ENCODE measurements at regions not wholly inside any gene's neighbourhood (a gene's known extent, or its start where the extent isn't known, plus 50 kb on each side); places are given as distances from the start of the nearest gene placed in this dataset.

- H3K27ac Mint-ChIP-seq: no peak overlapping the region
- DNase-seq (no peak), ATAC-seq (no peak)
- CTCF ChIA-PET: no interaction called here
- H3K9me3 Mint-ChIP-seq: no peaks in the 10 kb centered on the region
- POLR2A ChIA-PET: no interaction called here
- no peak for TF ChIP-seq CTCF (IDR thresholded peaks at IDR 0.05)
- no peaks in the 10 kb centered on the region for H3K36me3 Mint-ChIP-seq (ENCODE audit: low read depth)
- H3K4me3 Mint-ChIP-seq: no peak overlapping the region
- peaks cover 11% of the 10 kb centered on the region for H3K27me3 Mint-ChIP-seq
- intact Hi-C loops (cut with micrococcal nuclease): no loop called here
- no peaks in the 10 kb centered on the region for H3K4me1 Mint-ChIP-seq (ENCODE audit: low read depth)
Observed at GRCh38 chr17:79137789-79138165, 63.2 kb downstream of the ENGASE start.

GRCh38 chr17:79137015-79137788 lies 62.6 kb downstream of the ENGASE start:
- Mint-ChIP-seq H3K27me3 (peaks cover 11% of the 10 kb centered on the region), H3K9me3 (no peaks in the 10 kb centered on the region), H3K27ac (no peak overlapping the region), H3K36me3 (ENCODE audit: low read depth) (no peaks in the 10 kb centered on the region), H3K4me3 (no peak overlapping the region), H3K4me1 (ENCODE audit: low read depth) (no peaks in the 10 kb centered on the region)
- DNase-seq (no peak), ATAC-seq (no peak)
- no peak for TF ChIP-seq CTCF (IDR thresholded peaks at IDR 0.05)
- intact Hi-C loops (cut with micrococcal nuclease): no loop called here
- ChIA-PET POLR2A (no interaction called here), CTCF (no interaction called here)

- TF ChIP-seq CTCF (IDR thresholded peaks at IDR 0.05): no peak
- Mint-ChIP-seq H3K36me3 (ENCODE audit: low read depth) (no peaks in the 10 kb centered on the region), H3K9me3 (no peaks in the 10 kb centered on the region), H3K27ac (no peak overlapping the region), H3K4me1 (ENCODE audit: low read depth) (no peaks in the 10 kb centered on the region), H3K4me3 (no peak overlapping the region), H3K27me3 (peaks cover 11% of the 10 kb centered on the region)
- intact Hi-C loops (cut with micrococcal nuclease): no loop called here
- ATAC-seq (no peak), DNase-seq (no peak)
- ChIA-PET CTCF (no interaction called here), POLR2A (interaction anchor here (0.7 kb wide), 1 partner anchor 454 kb away, joined by 3 read pairs; no protein-coding TSS in a partner anchor)
Observed at GRCh38 chr17:79136596-79136995, 62.0 kb downstream of the ENGASE start.
